Body of pancreas (tissue), 4 donors: ENCODE measurements at regions not wholly inside any gene's neighbourhood (a gene's known extent, or its start where the extent isn't known, plus 50 kb on each side); places are given as distances from the start of the nearest gene placed in this dataset.

ENCODE experiments used
- CTCF ChIP-seq, 7 experiments: fragments of 450-650 bp in 4 of 7; fragments of 200-600 bp in 3 of 7; sonication (generic) in 3 of 7; IDR thresholded peaks; one replicate each; pipeline ENCODE4 v1.5.1; 2016 to 2019; ENCODE audit warnings: antibody characterized with exemption in 7 of 7
- POLR2A ChIP-seq, 3 donors: fragments of 450-650 bp; IDR thresholded peaks; one replicate each; pipeline ENCODE4 v1.6.1; 2016; ENCODE audit warnings: antibody characterized with exemption in 3 of 3, mild to moderate bottlenecking in 2 of 3

GRCh38 chr11:96714689-96715088 is 324.9 kb downstream of the JRKL start:
- TF ChIP-seq CTCF (IDR thresholded peaks at IDR 0.05) (no peak), POLR2A (IDR thresholded peaks at IDR 0.05) (no peak)
